ENCODE measurements at regions not wholly inside any gene's neighbourhood (a gene's known extent, or its start where the extent isn't known, plus 50 kb on each side); places are given as distances from the start of the nearest gene placed in this dataset.

- no peak overlapping the region for H3K27ac ChIP-seq (ENCODE audit: extremely low read depth, low read depth, low read length)
- no peaks in the 10 kb centered on the region for H3K9me3 ChIP-seq (ENCODE audit: control insufficient read depth, insufficient read depth, low read depth, low read length)
- no peaks in the 10 kb centered on the region for H3K4me1 ChIP-seq (ENCODE audit: control insufficient read depth, insufficient read depth, low read length)
- H3K4me3 ChIP-seq (ENCODE audit: low read depth, low read length), result no peak overlapping the region
- TF ChIP-seq ZNF121 (tag by site-specific recombination; IDR thresholded peaks at IDR 0.05), result no peak
- TF ChIP-seq GLIS1 (tag by site-specific recombination; IDR thresholded peaks at IDR 0.05), result no peak
- POLR2A ChIA-PET, result no interaction called here
- CTCF ChIA-PET, result interaction anchor here (0.9 to 1.1 kb wide), 2 partner anchors 64 kb away, joined by 3 read pairs; no protein-coding TSS in a partner anchor
- no peaks in the 10 kb centered on the region for H3K36me3 ChIP-seq (ENCODE audit: control insufficient read depth in 2 of 2, insufficient read depth in 1 of 2, low read length in 2 of 2)
Measured at GRCh38 chr9:108333530-108333983, 522.2 kb downstream of the ACTL7B start.

- Histone ChIP-seq H3K4me3 (ENCODE audit: low read depth, low read length) (no peak overlapping the region), H3K9me3 (ENCODE audit: control insufficient read depth, insufficient read depth, low read depth, low read length) (no peaks in the 10 kb centered on the region), H3K4me1 (ENCODE audit: control insufficient read depth, insufficient read depth, low read length) (no peaks in the 10 kb centered on the region), H3K27ac (ENCODE audit: extremely low read depth, low read depth, low read length) (no peak overlapping the region), H3K36me3 (ENCODE audit: control insufficient read depth in 2 of 2, insufficient read depth in 1 of 2, low read length in 2 of 2) (no peaks in the 10 kb centered on the region)
- POLR2A ChIA-PET, result no interaction called here
- no peak for TF ChIP-seq ZNF280D (tag by site-specific recombination; IDR thresholded peaks at IDR 0.05)
- no peak for TF ChIP-seq ZNF133 (tag by site-specific recombination; IDR thresholded peaks at IDR 0.05)
- no peak for TF ChIP-seq ZNF747 (tag by site-specific recombination; IDR thresholded peaks at IDR 0.05)
- TF ChIP-seq ZNF585B (tag by site-specific recombination; IDR thresholded peaks at IDR 0.05), result no peak
- no peak for TF ChIP-seq ZNF777 (tag by site-specific recombination; IDR thresholded peaks at IDR 0.05; ENCODE audit: borderline replicate concordance)
- TF ChIP-seq FEZF1 (tag by site-specific recombination; IDR thresholded peaks at IDR 0.05), result no peak
- no peak for TF ChIP-seq PRDM4 (tag by site-specific recombination; IDR thresholded peaks at IDR 0.05)
- TF ChIP-seq ZNF473 (tag by site-specific recombination; IDR thresholded peaks at IDR 0.05), result no peak
- no peak for TF ChIP-seq ZNF10 (tag by site-specific recombination; IDR thresholded peaks at IDR 0.05)
- TF ChIP-seq ZNF19 (tag by site-specific recombination; IDR thresholded peaks at IDR 0.05; ENCODE audit: low read depth), result no peak
- TF ChIP-seq ZNF626 (tag by site-specific recombination; IDR thresholded peaks at IDR 0.05), result no peak
- no peak for TF ChIP-seq ZBTB1 (tag by site-specific recombination; IDR thresholded peaks at IDR 0.05)
- no peak for TF ChIP-seq ZFP69B (tag by site-specific recombination; IDR thresholded peaks at IDR 0.05)
- no peak for TF ChIP-seq ZNF23 (tag by site-specific recombination; IDR thresholded peaks at IDR 0.05; ENCODE audit: borderline replicate concordance)
- TF ChIP-seq ZNF155 (tag by site-specific recombination; IDR thresholded peaks at IDR 0.05), result no peak
- no peak for TF ChIP-seq ZNF391 (tag by site-specific recombination; IDR thresholded peaks at IDR 0.05; ENCODE audit: borderline replicate concordance, low read depth)
- CTCF ChIA-PET, result interaction anchor here (0.6 to 1.4 kb wide), 2 partner anchors 233 to 467 kb away, joined by 3 read pairs; no protein-coding TSS in a partner anchor
Measured at GRCh38 chr9:108331596-108331995, 524.2 kb downstream of the ACTL7B start.

GRCh38 chr9:108325406-108325805, 530.4 kb downstream of the ACTL7B start:
- POLR2A ChIA-PET, result no interaction called here
- CTCF ChIA-PET, result no interaction called here
- TF ChIP-seq TRIM28 (IDR thresholded peaks at IDR 0.05; ENCODE audit: borderline replicate concordance, low read length) (no peak), ZNF792 (tag by site-specific recombination; IDR thresholded peaks at IDR 0.05) (no peak)

More at GRCh38 chr9:108325406-108325805, 530.4 kb downstream of the ACTL7B start:
- H3K4me3 ChIP-seq (ENCODE audit: low read depth, low read length), result no peak overlapping the region
- H3K36me3 ChIP-seq (ENCODE audit: control insufficient read depth in 2 of 2, insufficient read depth in 1 of 2, low read length in 2 of 2), result no peaks in the 10 kb centered on the region
- no peak overlapping the region for H3K27ac ChIP-seq (ENCODE audit: extremely low read depth, low read depth, low read length)
- H3K9me3 ChIP-seq (ENCODE audit: control insufficient read depth, insufficient read depth, low read depth, low read length), result no peaks in the 10 kb centered on the region
- H3K4me1 ChIP-seq (ENCODE audit: control insufficient read depth, insufficient read depth, low read length), result no peaks in the 10 kb centered on the region
